ENCODE measurements at regions not wholly inside any gene's neighbourhood (a gene's known extent, or its start where the extent isn't known, plus 50 kb on each side); places are given as distances from the start of the nearest gene placed in this dataset.

GRCh38 chr14:81871706-81872105 lies 338.1 kb upstream of the SEL1L start:
- Histone ChIP-seq H2AFZ (ENCODE audit: low read depth, low read length) (no peak overlapping the region), H3K27me3 (ENCODE audit: control insufficient read depth in 2 of 2, insufficient read depth in 2 of 2, low read length in 2 of 2) (no peaks in the 10 kb centered on the region), H3K4me1 (ENCODE audit: control insufficient read depth, extremely low read depth, insufficient read depth, low read length) (no peaks in the 10 kb centered on the region), H3K27ac (ENCODE audit: insufficient read depth, low read depth, low read length) (no peak overlapping the region), H3K9ac (replicated peaks; ENCODE audit: extremely low read depth, insufficient read depth, low read length) (no peak overlapping the region), H4K20me1 (replicated peaks; ENCODE audit: control insufficient read depth, extremely low read depth, insufficient read depth, low read length) (no peaks in the 10 kb centered on the region), H3K36me3 (ENCODE audit: control insufficient read depth in 2 of 2, extremely low read depth in 1 of 2, insufficient read depth in 2 of 2, low read length in 2 of 2) (no peaks in the 10 kb centered on the region), H3K4me3 (replicated peaks in 1 of 3; ENCODE audit: insufficient read depth in 1 of 3, low read depth in 1 of 3, low read length in 3 of 3) (no peak overlapping the region), H3K4me2 (ENCODE audit: insufficient read depth, low read length) (no peak overlapping the region), H3K9me1 (replicated peaks; ENCODE audit: control insufficient read depth, extremely low read depth, insufficient read depth, low read length) (no peaks in the 10 kb centered on the region), H3K79me2 (ENCODE audit: control insufficient read depth, insufficient read depth, low read length) (no peaks in the 10 kb centered on the region), H3K9me3 (replicated peaks; ENCODE audit: control insufficient read depth, insufficient read depth, low read length) (peaks cover 4% of the 10 kb centered on the region)
- BruUV-seq (replicated peaks) = no TSS peak
- DNase-seq (ENCODE audit: low read depth, low spot score) (no peak), FAIRE-seq (no peak)
- POLR2A ChIA-PET = no interaction called here
- dilution Hi-C loops (cut with MboI; ENCODE audit: extremely low pct_ligation_motif_present, low sequenced_read_pairs) = no loop called here
- CTCF ChIA-PET = no interaction called here
- intact Hi-C loops (cut with micrococcal nuclease) = no loop called here
- no peak for TF ChIP-seq POLR2A (IDR thresholded peaks at IDR 0.05; ENCODE audit: low read depth, low read length)
- no peak for TF ChIP-seq MYC (IDR thresholded peaks at IDR 0.05; ENCODE audit: low read depth, low read length)
- no peak for TF ChIP-seq FOS (IDR thresholded peaks at IDR 0.05; ENCODE audit: borderline replicate concordance, insufficient read depth, low read length)
- TF ChIP-seq CTCF (IDR thresholded peaks at IDR 0.05; ENCODE audit: extremely low read depth in 1 of 2, insufficient read depth in 1 of 2, low read depth in 1 of 2, low read length in 2 of 2) = no peak
- no peak for TF ChIP-seq POLR2AphosphoS5 (IDR thresholded peaks at IDR 0.05; ENCODE audit: insufficient read depth, low read depth, low read length)
- TF ChIP-seq GATA2 (IDR thresholded peaks at IDR 0.05; ENCODE audit: insufficient read depth, insufficient read length, low read depth, low read length) = no peak
- no peak for TF ChIP-seq MAX (IDR thresholded peaks at IDR 0.05; ENCODE audit: insufficient read depth, insufficient read length)
- TF ChIP-seq JUN (IDR thresholded peaks at IDR 0.05; ENCODE audit: borderline replicate concordance, insufficient read depth, insufficient read length, low read depth) = no peak
- no peak for TF ChIP-seq EZH2 (IDR thresholded peaks at IDR 0.05; ENCODE audit: borderline replicate concordance, low read depth, low read length, severe bottlenecking)
